ENCODE measurements at regions not wholly inside any gene's neighbourhood (a gene's known extent, or its start where the extent isn't known, plus 50 kb on each side); places are given as distances from the start of the nearest gene placed in this dataset.

DNA sequence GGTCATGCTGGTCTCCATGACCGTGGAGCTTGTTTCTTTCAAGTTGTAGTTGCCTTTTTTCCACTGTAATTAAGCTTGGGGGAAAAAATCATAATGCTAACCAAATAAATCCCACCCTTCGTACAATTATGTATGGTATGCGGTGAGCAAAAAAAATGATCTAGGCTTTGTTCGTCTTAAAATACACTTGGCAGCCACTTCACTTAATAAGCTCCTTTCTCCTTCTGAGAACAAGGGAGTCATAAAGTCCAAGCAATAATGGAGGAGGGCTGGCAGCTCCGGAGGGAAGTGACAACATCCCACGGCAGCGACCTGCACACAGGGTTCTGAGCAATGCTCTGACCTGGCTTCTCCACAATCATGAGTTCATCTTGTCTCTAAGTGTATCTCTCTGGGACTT, 91.2 kb upstream of the KLHL29 start:
- no CpG with 5 or more reads among the region's 7 CpGs for WGBS, 2 experiments (ENCODE audit: extremely low coverage in 2 of 2, insufficient read length in 1 of 2)
- Histone ChIP-seq H3K36me3 (ENCODE audit: control insufficient read depth, insufficient read depth, low read length) (no peaks in the 10 kb centered on the region), H2AK5ac (ENCODE audit: low read depth, low read length) (no peak overlapping the region), H3K9me3 (ENCODE audit: control insufficient read depth, insufficient read depth, low read length) (no peaks in the 10 kb centered on the region), H2BK5ac (ENCODE audit: low read depth, low read length, poor library complexity, severe bottlenecking) (no peak overlapping the region), H2BK15ac (ENCODE audit: low read depth, low read length) (no peak overlapping the region), H3K4me2 (ENCODE audit: low read depth, low read length) (no peak overlapping the region), H3K27me3 (ENCODE audit: control insufficient read depth, insufficient read depth, low read length) (peaks cover 8% of the 10 kb centered on the region), H3K9ac (ENCODE audit: low read depth, low read length) (no peak overlapping the region), H3K56ac (ENCODE audit: extremely low read depth, insufficient read depth, low read length) (no peak overlapping the region), H3K14ac (replicated peaks; ENCODE audit: low read depth, low read length) (no peak overlapping the region), H2AK9ac (replicated peaks; ENCODE audit: low read depth, low read length, poor library complexity) (no peak overlapping the region), H3K4ac (ENCODE audit: low read depth, low read length) (no peak overlapping the region), H3K4me1 (ENCODE audit: control insufficient read depth, insufficient read depth, low read length) (no peaks in the 10 kb centered on the region), H4K20me1 (ENCODE audit: insufficient read depth, low read length) (no peaks in the 10 kb centered on the region), H3K79me1 (ENCODE audit: low read depth in 1 of 2, low read length in 2 of 2) (no peaks in the 10 kb centered on the region), H2BK20ac (ENCODE audit: low read depth, low read length) (no peak overlapping the region), H2BK120ac (ENCODE audit: low read depth, low read length) (no peak overlapping the region), H4K8ac (ENCODE audit: low read depth in 2 of 2, low read length in 2 of 2) (no peak overlapping the region), H4K5ac (ENCODE audit: low read depth, low read length) (no peak overlapping the region), H4K91ac (ENCODE audit: insufficient read depth, low read depth, low read length) (no peak overlapping the region), H3K9me1 (ENCODE audit: insufficient read depth, low read length) (peaks cover 4% of the 10 kb centered on the region; the same call in 1 of the 2 replicates), H3K18ac (ENCODE audit: low read depth, low read length) (no peak overlapping the region), H3K23ac (ENCODE audit: low read depth, low read length) (no peak overlapping the region), H3K27ac (ENCODE audit: insufficient read depth, low read length) (no peak overlapping the region), H2AFZ (replicated peaks; ENCODE audit: low read length, poor library complexity) (no peak overlapping the region), H3K4me3 (ENCODE audit: insufficient read depth, low read depth, low read length) (no peak overlapping the region)
- ChIA-PET CTCF (no interaction called here), POLR2A (ENCODE audit: unreplicated experiment) (no interaction called here)
- ATAC-seq (ENCODE audit: low read depth), result peak; percentile 27
- no peak for TF ChIP-seq MAZ (IDR thresholded peaks at IDR 0.05; ENCODE audit: borderline replicate concordance, low read depth, low read length)
- TF ChIP-seq ELK1 (IDR thresholded peaks at IDR 0.05; ENCODE audit: borderline replicate concordance, low read depth, low read length), result no peak
- no peak for TF ChIP-seq RAD21 (IDR thresholded peaks at IDR 0.05; ENCODE audit: low read length)
- TF ChIP-seq CEBPB (IDR thresholded peaks at IDR 0.05; ENCODE audit: low read depth, low read length), result no peak
- TF ChIP-seq RCOR1 (IDR thresholded peaks at IDR 0.05; ENCODE audit: insufficient replicate concordance, low read length), result no peak
- no peak for TF ChIP-seq RFX5 (IDR thresholded peaks at IDR 0.05; ENCODE audit: low read depth, low read length)
- no peak for TF ChIP-seq MXI1 (IDR thresholded peaks at IDR 0.05; ENCODE audit: borderline replicate concordance, low read depth, low read length)
- DNase-seq, result no peak
- intact Hi-C loops (cut with micrococcal nuclease) (no loop called here), in situ Hi-C loops (cut with MboI; ENCODE audit: low sequenced_read_pairs) (no loop called here), dilution Hi-C loops (cut with HindIII; ENCODE audit: low sequenced_read_pairs, unreplicated experiment) (no loop called here)
- BruUV-seq (replicated peaks), result no TSS peak

Measured in IMR-90 (cell line).